Trophoblast cell (in vitro differentiated cells and primary cell): ENCODE measurements at regions not wholly inside any gene's neighbourhood (a gene's known extent, or its start where the extent isn't known, plus 50 kb on each side); places are given as distances from the start of the nearest gene placed in this dataset.

ENCODE experiments used
- DNase-seq, 2 donors: peaks; one replicate each; pipeline ENCODE4 v3.0.0-alpha.2; 2016
- H2AFZ ChIP-seq: 2 replicates; pipeline ENCODE4 v1.6.1; 2013; ENCODE audit warnings: low read length, moderate library complexity, mild to moderate bottlenecking; ENCODE audit not compliant: insufficient read depth, poor library complexity
- H2AK5ac ChIP-seq: 2 replicates; pipeline ENCODE4 v1.6.1; 2013; ENCODE audit warnings: mild to moderate bottlenecking, low read length
- H2BK120ac ChIP-seq: 2 replicates; pipeline ENCODE4 v1.6.1; 2013; ENCODE audit warnings: low read length, mild to moderate bottlenecking, moderate library complexity; ENCODE audit not compliant: insufficient read depth, poor library complexity
- H2BK12ac ChIP-seq: 2 replicates; pipeline ENCODE4 v1.6.1; 2013; ENCODE audit warnings: mild to moderate bottlenecking, low read length, moderate library complexity
- H2BK5ac ChIP-seq: 2 replicates; pipeline ENCODE4 v1.6.1; 2013; ENCODE audit warnings: low read length, low read depth, moderate library complexity, mild to moderate bottlenecking; ENCODE audit not compliant: poor library complexity
- H3K14ac ChIP-seq: 2 replicates; pipeline ENCODE4 v1.6.1; 2013; ENCODE audit warnings: mild to moderate bottlenecking, low read length
- H3K18ac ChIP-seq: 2 replicates; pipeline ENCODE4 v1.6.1; 2013; ENCODE audit warnings: mild to moderate bottlenecking, low read length
- H3K23ac ChIP-seq: 2 replicates; pipeline ENCODE4 v1.6.1; 2013; ENCODE audit warnings: low read length
- H3K27ac ChIP-seq: 2 replicates; pipeline ENCODE4 v1.5.1; 2013; ENCODE audit warnings: low read depth, mild to moderate bottlenecking, inconsistent platforms, low read length, moderate library complexity
- H3K27me3 ChIP-seq: 2 replicates; pipeline ENCODE4 v1.6.1; 2013; ENCODE audit warnings: inconsistent platforms, mild to moderate bottlenecking, low read length, moderate library complexity; ENCODE audit not compliant: insufficient read depth
- H3K36me3 ChIP-seq, 2 experiments: 1 replicate in 1 of 2; 2 replicates in 1 of 2; pipeline ENCODE4 v1.6.1; 2013; ENCODE audit warnings: low read length in 2 of 2, mild to moderate bottlenecking in 2 of 2, moderate library complexity in 1 of 2; ENCODE audit not compliant: insufficient read depth in 2 of 2, control insufficient read depth in 1 of 2
- H3K4ac ChIP-seq: 2 replicates; pipeline ENCODE4 v1.6.1; 2013; ENCODE audit warnings: low read depth, mild to moderate bottlenecking, low read length, moderate library complexity
- H3K4me1 ChIP-seq, 2 experiments: 1 replicate in 1 of 2; 2 replicates in 1 of 2; pipeline ENCODE4 v1.6.1; 2013; ENCODE audit warnings: low read length in 2 of 2, mild to moderate bottlenecking in 2 of 2, moderate library complexity in 1 of 2; ENCODE audit not compliant: insufficient read depth in 2 of 2, control insufficient read depth in 1 of 2
- H3K4me2 ChIP-seq: 2 replicates; pipeline ENCODE4 v1.6.1; 2013; ENCODE audit warnings: inconsistent platforms, mild to moderate bottlenecking, low read length, moderate library complexity
- H3K4me3 ChIP-seq: 2 replicates; pipeline ENCODE4 v1.5.1; 2013; ENCODE audit warnings: mild to moderate bottlenecking, low read depth, low read length, inconsistent platforms
- H3K79me1 ChIP-seq: one replicate; pipeline ENCODE4 v1.6.1; 2013; ENCODE audit warnings: low read length
- H3K79me2 ChIP-seq: 2 replicates; pipeline ENCODE4 v1.6.1; 2013; ENCODE audit warnings: low read length, mild to moderate bottlenecking; ENCODE audit not compliant: control insufficient read depth, insufficient read depth, poor library complexity
- H3K9ac ChIP-seq: 2 replicates; pipeline ENCODE4 v1.6.1; 2013; ENCODE audit warnings: mild to moderate bottlenecking, low read length
- H3K9me3 ChIP-seq: 2 replicates; pipeline ENCODE4 v1.6.1; 2013; ENCODE audit warnings: low read depth, mild to moderate bottlenecking, control low read depth, inconsistent platforms, low read length; ENCODE audit not compliant: insufficient read depth
- H4K12ac ChIP-seq: 2 replicates; pipeline ENCODE4 v1.6.1; 2013; ENCODE audit warnings: low read depth, mild to moderate bottlenecking, low read length, moderate library complexity
- H4K8ac ChIP-seq: 2 replicates; pipeline ENCODE4 v1.6.1; 2013; ENCODE audit warnings: low read depth, mild to moderate bottlenecking, low read length, moderate library complexity
- H4K91ac ChIP-seq: one replicate; pipeline ENCODE4 v1.6.1; 2013; ENCODE audit warnings: low read depth, mild to moderate bottlenecking, low read length, moderate library complexity
- WGBS: extraction: QIAGEN DNeasy Blood & Tissue Kit; methylation state at CpG from one replicate; pipeline ENCODE4 v1.1.7; 2013; ENCODE audit warnings: missing lambda C conversion rate; ENCODE audit not compliant: insufficient read length, insufficient coverage; ENCODE audit errors: extremely low coverage; 5-methylcytosine and 5-hydroxymethylcytosine counted together

- H2AFZ ChIP-seq: no peak overlapping the region
- no peak overlapping the region for H4K91ac ChIP-seq
- H3K27ac ChIP-seq: no peak overlapping the region
- DNase-seq: no peak
- no peak overlapping the region for H2BK12ac ChIP-seq
- no peak overlapping the region for H2BK120ac ChIP-seq
- no peaks in the 10 kb centered on the region for H3K27me3 ChIP-seq
- H3K9me3 ChIP-seq: no peaks in the 10 kb centered on the region
- no peak overlapping the region for H4K12ac ChIP-seq
- H3K4me2 ChIP-seq: no peak overlapping the region
- no peak overlapping the region for H3K23ac ChIP-seq
- no peak overlapping the region for H4K8ac ChIP-seq
- no CpG with 5 or more reads among the region's 4 CpGs for WGBS
- H3K36me3 ChIP-seq: no peaks in the 10 kb centered on the region
- H3K4me3 ChIP-seq: no peak overlapping the region
- no peak overlapping the region for H2BK5ac ChIP-seq
- H3K4ac ChIP-seq: no peak overlapping the region
- no peaks in the 10 kb centered on the region for H3K79me2 ChIP-seq
- H3K79me1 ChIP-seq: no peaks in the 10 kb centered on the region
- H3K9ac ChIP-seq: no peak overlapping the region
- no peak overlapping the region for H3K18ac ChIP-seq
- no peaks in the 10 kb centered on the region for H3K4me1 ChIP-seq
- H3K14ac ChIP-seq: no peak overlapping the region
- no peak overlapping the region for H2AK5ac ChIP-seq
Observed at GRCh38 chr20:16173044-16173443, 400.2 kb downstream of the KIF16B start.

GRCh38 chr20:16171180-16171579 is 402.1 kb downstream of the KIF16B start:
- Histone ChIP-seq H2BK12ac (no peak overlapping the region), H3K27me3 (no peaks in the 10 kb centered on the region), H4K8ac (no peak overlapping the region)

DNA sequence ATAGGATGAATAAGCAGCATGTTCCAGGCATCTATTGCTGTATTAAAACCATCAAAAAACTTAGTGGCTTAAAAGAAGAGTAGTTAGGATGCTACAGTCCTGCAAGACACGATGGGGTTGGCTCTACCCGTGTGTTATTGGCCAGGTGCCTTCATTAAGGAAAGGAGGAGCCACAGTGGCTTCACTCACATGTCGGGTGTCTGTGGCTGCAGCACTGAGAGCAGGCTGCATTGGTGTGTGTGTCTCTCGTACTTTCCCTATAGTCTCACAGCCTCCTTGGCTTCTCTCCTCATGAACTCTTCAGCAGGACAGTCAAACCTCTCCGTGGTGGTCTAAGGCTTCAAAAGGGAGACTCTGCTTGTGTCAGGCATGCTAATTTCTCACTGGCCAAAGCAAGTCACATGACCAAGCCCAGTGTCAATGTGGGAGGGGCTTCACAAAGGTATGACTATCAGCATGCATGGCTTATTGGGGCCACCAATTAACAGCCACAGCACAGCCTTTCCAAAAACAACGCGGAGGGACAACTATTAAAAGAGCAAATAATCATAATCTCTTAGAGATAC is 402.8 kb downstream of the KIF16B start:
- H2BK120ac ChIP-seq: no peak overlapping the region
- H3K36me3 ChIP-seq: no peaks in the 10 kb centered on the region
- no peak overlapping the region for H3K4ac ChIP-seq
- H3K9me3 ChIP-seq: no peaks in the 10 kb centered on the region
- H3K14ac ChIP-seq: no peak overlapping the region
- no peak overlapping the region for H2AK5ac ChIP-seq
- no peak overlapping the region for H3K4me3 ChIP-seq
- H4K91ac ChIP-seq: no peak overlapping the region
- DNase-seq: no peak
- no peak overlapping the region for H3K4me2 ChIP-seq
- H2BK12ac ChIP-seq: no peak overlapping the region
- H3K23ac ChIP-seq: no peak overlapping the region
- no peak overlapping the region for H3K27ac ChIP-seq
- no peaks in the 10 kb centered on the region for H3K79me2 ChIP-seq
- no peaks in the 10 kb centered on the region for H3K27me3 ChIP-seq
- H3K4me1 ChIP-seq: no peaks in the 10 kb centered on the region
- no peak overlapping the region for H3K9ac ChIP-seq
- WGBS: no CpG with 5 or more reads among the region's 7 CpGs
- no peak overlapping the region for H4K12ac ChIP-seq
- no peaks in the 10 kb centered on the region for H3K79me1 ChIP-seq
- no peak overlapping the region for H2BK5ac ChIP-seq
- no peak overlapping the region for H4K8ac ChIP-seq
- H3K18ac ChIP-seq: no peak overlapping the region
- H2AFZ ChIP-seq: no peak overlapping the region

More at GRCh38 chr20:16171180-16171579, 402.1 kb downstream of the KIF16B start:
- Histone ChIP-seq H3K14ac (no peak overlapping the region), H3K9me3 (no peaks in the 10 kb centered on the region), H4K91ac (no peak overlapping the region), H3K18ac (no peak overlapping the region), H3K79me1 (no peaks in the 10 kb centered on the region), H4K12ac (no peak overlapping the region), H3K4me3 (no peak overlapping the region), H3K23ac (no peak overlapping the region), H2BK5ac (no peak overlapping the region), H3K27ac (no peak overlapping the region), H3K4ac (no peak overlapping the region), H3K9ac (no peak overlapping the region), H3K36me3 (no peaks in the 10 kb centered on the region), H3K4me1 (no peaks in the 10 kb centered on the region), H3K79me2 (no peaks in the 10 kb centered on the region), H2AFZ (no peak overlapping the region), H2AK5ac (no peak overlapping the region), H2BK120ac (no peak overlapping the region), H3K4me2 (no peak overlapping the region)
- no peak for DNase-seq

- no peak for DNase-seq
- Histone ChIP-seq H2BK5ac (no peak overlapping the region), H3K27me3 (no peaks in the 10 kb centered on the region), H4K91ac (no peak overlapping the region), H2AFZ (no peak overlapping the region), H3K4ac (no peak overlapping the region), H3K14ac (no peak overlapping the region), H3K4me3 (no peak overlapping the region), H3K79me1 (no peaks in the 10 kb centered on the region), H3K36me3 (no peaks in the 10 kb centered on the region), H2BK12ac (no peak overlapping the region), H3K4me1 (no peaks in the 10 kb centered on the region), H2AK5ac (no peak overlapping the region), H4K12ac (no peak overlapping the region), H3K79me2 (no peaks in the 10 kb centered on the region), H2BK120ac (no peak overlapping the region), H3K27ac (no peak overlapping the region), H4K8ac (no peak overlapping the region), H3K9ac (no peak overlapping the region), H3K18ac (no peak overlapping the region), H3K23ac (no peak overlapping the region), H3K4me2 (no peak overlapping the region), H3K9me3 (no peaks in the 10 kb centered on the region)
- WGBS: no CpG with 5 or more reads among the region's 2 CpGs
Observed at GRCh38 chr20:16167423-16168130, 405.7 kb downstream of the KIF16B start.
